ENCODE measurements at regions not wholly inside any gene's neighbourhood (a gene's known extent, or its start where the extent isn't known, plus 50 kb on each side); places are given as distances from the start of the nearest gene placed in this dataset.

- H3K4me3 ChIP-seq (ENCODE audit: low read length), result no peak overlapping the region
- H3K27ac Mint-ChIP-seq, result no peak overlapping the region
- no peaks in the 10 kb centered on the region for H3K4me1 Mint-ChIP-seq
- H3K27me3 ChIP-seq (ENCODE audit: control insufficient read depth, insufficient read depth, low read length), result peaks cover 10% of the 10 kb centered on the region
- peaks cover 15 to 40% of the 10 kb centered on the region in 2 donors for H3K27me3 Mint-ChIP-seq (ENCODE audit: low read depth in 2 of 2)
- WGBS (ENCODE audit: insufficient coverage), result 6% methylated on average over 14 of the region's 15 CpGs
- DNase-seq, result no peak
- no peak for ATAC-seq
- no peaks in the 10 kb centered on the region for H3K36me3 ChIP-seq (ENCODE audit: control insufficient read depth, insufficient read depth, low read length)
- H3K4me3 Mint-ChIP-seq, result no peak overlapping the region
- H3K9me3 Mint-ChIP-seq, result no peaks in the 10 kb centered on the region
- H3K4me1 ChIP-seq (ENCODE audit: control insufficient read depth, insufficient read depth, low read length), result no peaks in the 10 kb centered on the region
- H3K9me3 ChIP-seq (ENCODE audit: control insufficient read depth, insufficient read depth, low read length), result no peaks in the 10 kb centered on the region
- intact Hi-C loops (cut with micrococcal nuclease), result no loop called here
- H3K27ac ChIP-seq (ENCODE audit: low read length), result no peak overlapping the region
- no peak for TF ChIP-seq CTCF (IDR thresholded peaks at IDR 0.05)
- no peaks in the 10 kb centered on the region for H3K36me3 Mint-ChIP-seq
Measured at GRCh38 chr11:70662691-70663098, 264.4 kb downstream of the CTTN start.

DNA sequence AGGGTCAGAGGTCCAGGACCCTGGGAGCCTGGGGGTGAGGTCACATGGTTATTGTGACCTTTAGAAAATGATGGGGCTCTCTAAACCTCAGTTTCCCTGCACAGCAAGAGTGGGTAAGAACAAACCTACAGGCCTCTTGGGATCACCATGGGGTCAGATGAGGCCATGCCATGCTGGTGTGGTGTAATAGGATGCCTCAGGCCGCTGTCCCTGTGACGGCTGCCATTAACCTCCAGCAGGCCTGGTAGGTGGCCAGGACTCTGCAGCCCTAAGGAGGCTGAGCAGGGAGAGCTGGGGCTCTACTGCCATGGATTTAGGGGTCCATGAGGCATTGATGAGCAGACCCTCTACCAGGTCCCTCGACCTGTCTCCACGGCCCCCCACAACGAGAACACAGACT, 265.5 kb downstream of the CTTN start:
- Histone ChIP-seq H3K9me3 (ENCODE audit: control insufficient read depth, insufficient read depth, low read length) (no peaks in the 10 kb centered on the region), H3K36me3 (ENCODE audit: control insufficient read depth, insufficient read depth, low read length) (no peaks in the 10 kb centered on the region), H3K27me3 (ENCODE audit: control insufficient read depth, insufficient read depth, low read length) (peaks cover 9% of the 10 kb centered on the region), H3K4me3 (ENCODE audit: low read length) (no peak overlapping the region), H3K4me1 (ENCODE audit: control insufficient read depth, insufficient read depth, low read length) (no peaks in the 10 kb centered on the region), H3K27ac (ENCODE audit: low read length) (no peak overlapping the region)
- no peak for DNase-seq
- no peak for TF ChIP-seq CTCF (IDR thresholded peaks at IDR 0.05)
- Mint-ChIP-seq H3K27me3 (ENCODE audit: low read depth in 2 of 2) (peaks cover 16 to 31% of the 10 kb centered on the region in 2 donors), H3K4me3 (no peak overlapping the region), H3K27ac (no peak overlapping the region), H3K4me1 (no peaks in the 10 kb centered on the region), H3K9me3 (no peaks in the 10 kb centered on the region), H3K36me3 (no peaks in the 10 kb centered on the region)
- 84% methylated on average over 5 of the region's 5 CpGs for WGBS (ENCODE audit: insufficient coverage)
- intact Hi-C loops (cut with micrococcal nuclease), result no loop called here
- ATAC-seq, result no peak

GRCh38 chr11:70666311-70666710, 268.0 kb downstream of the CTTN start:
- H3K36me3 ChIP-seq (ENCODE audit: control insufficient read depth, insufficient read depth, low read length), result no peaks in the 10 kb centered on the region
- H3K27me3 ChIP-seq (ENCODE audit: control insufficient read depth, insufficient read depth, low read length), result peaks cover 9% of the 10 kb centered on the region
- H3K4me3 ChIP-seq (ENCODE audit: low read length), result no peak overlapping the region
- no peaks in the 10 kb centered on the region for H3K4me1 ChIP-seq (ENCODE audit: control insufficient read depth, insufficient read depth, low read length)
- H3K27me3 Mint-ChIP-seq (ENCODE audit: low read depth in 2 of 2), result peaks cover 6 to 16% of the 10 kb centered on the region in 2 donors
- TF ChIP-seq CTCF (IDR thresholded peaks at IDR 0.05), result no peak
- H3K9me3 ChIP-seq (ENCODE audit: control insufficient read depth, insufficient read depth, low read length), result no peaks in the 10 kb centered on the region
- H3K36me3 Mint-ChIP-seq, result no peaks in the 10 kb centered on the region
- ATAC-seq (no peak), DNase-seq (no peak)
- intact Hi-C loops (cut with micrococcal nuclease), result no loop called here
- H3K4me3 Mint-ChIP-seq, result no peak overlapping the region
- no peak overlapping the region for H3K27ac ChIP-seq (ENCODE audit: low read length)
- WGBS (ENCODE audit: insufficient coverage), result 78% methylated on average over 8 of the region's 8 CpGs
- H3K9me3 Mint-ChIP-seq, result no peaks in the 10 kb centered on the region
- H3K27ac Mint-ChIP-seq, result no peak overlapping the region
- no peaks in the 10 kb centered on the region for H3K4me1 Mint-ChIP-seq

DNA sequence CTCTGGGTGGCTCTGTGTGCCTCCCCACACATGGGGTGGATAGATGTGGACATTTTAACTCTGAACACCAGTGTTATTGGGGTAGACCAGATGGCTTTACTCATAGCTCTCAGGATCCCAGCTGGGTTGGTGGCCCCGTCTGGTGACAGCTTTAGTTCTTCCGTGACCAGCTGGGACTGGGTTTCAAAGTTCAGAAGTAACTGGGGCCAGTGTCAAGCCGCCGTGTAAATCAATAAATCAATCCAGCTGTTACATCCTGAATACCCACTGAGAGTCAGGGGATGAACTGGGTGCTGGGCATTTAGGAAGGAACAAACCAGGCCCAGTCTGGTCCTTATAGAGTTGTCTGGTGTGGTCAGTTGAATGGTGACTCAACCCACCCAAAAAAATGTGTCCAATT, 269.4 kb downstream of the CTTN start:
- no peaks in the 10 kb centered on the region for H3K9me3 ChIP-seq (ENCODE audit: control insufficient read depth, insufficient read depth, low read length)
- no peak for TF ChIP-seq CTCF (IDR thresholded peaks at IDR 0.05)
- DNase-seq (no peak), ATAC-seq (no peak)
- no peak overlapping the region for H3K4me3 Mint-ChIP-seq
- H3K4me1 Mint-ChIP-seq, result no peaks in the 10 kb centered on the region
- H3K9me3 Mint-ChIP-seq, result no peaks in the 10 kb centered on the region
- no peak overlapping the region for H3K27ac ChIP-seq (ENCODE audit: low read length)
- H3K27me3 Mint-ChIP-seq (ENCODE audit: low read depth in 2 of 2), result peaks cover 0 to 17% of the 10 kb centered on the region in 2 donors
- WGBS (ENCODE audit: insufficient coverage), result 82% methylated on average over 3 of the region's 4 CpGs
- no peaks in the 10 kb centered on the region for H3K36me3 ChIP-seq (ENCODE audit: control insufficient read depth, insufficient read depth, low read length)
- no peak overlapping the region for H3K4me3 ChIP-seq (ENCODE audit: low read length)
- intact Hi-C loops (cut with micrococcal nuclease), result no loop called here
- peaks cover 5% of the 10 kb centered on the region for H3K27me3 ChIP-seq (ENCODE audit: control insufficient read depth, insufficient read depth, low read length)
- H3K27ac Mint-ChIP-seq, result no peak overlapping the region
- H3K4me1 ChIP-seq (ENCODE audit: control insufficient read depth, insufficient read depth, low read length), result no peaks in the 10 kb centered on the region
- no peaks in the 10 kb centered on the region for H3K36me3 Mint-ChIP-seq
